HCT116 (cell line): ENCODE measurements at regions not wholly inside any gene's neighbourhood (a gene's known extent, or its start where the extent isn't known, plus 50 kb on each side); places are given as distances from the start of the nearest gene placed in this dataset.

ENCODE experiments used
- ATAC-seq: fragments of 200-7000 bp; cut with Tn5 transposase; 2 replicates; pipeline ENCODE4 v1.9.1; 2020; ENCODE audit warnings: mild to moderate bottlenecking, moderate library complexity
- BruUV-seq: library from RNA; stranded (reverse); fragments of 400-500 nt; replicated peaks from 2 replicates; lab custom pipeline; 2021; lab: Mats Ljungman, UMichigan
- CTCF ChIA-PET: fragments of 300-600 bp; sonication (Branson Sonifier 250); formaldehyde crosslinking; loops from one replicate; lab custom pipeline; 2021; ENCODE audit warnings: antibody characterized with exemption; lab: Charles Lee
- POLR2A ChIA-PET: fragments of 300-600, 350-600 bp; sonication (Branson Sonifier 250); formaldehyde crosslinking; loops from one replicate; lab custom pipeline; 2021; ENCODE audit warnings: antibody characterized with exemption; lab: Charles Lee
- RAD21 ChIA-PET, 2 experiments: fragments of 300-600 bp; sonication (Branson Sonifier 250); formaldehyde crosslinking; loops; one replicate each; lab custom pipeline; 2023; ENCODE audit warnings: low total read pairs in 2 of 2; ENCODE audit not compliant: uncharacterized antibody in 2 of 2, unreplicated experiment in 2 of 2, low non-redundant PET in 1 of 2; lab: Charles Lee
- DNase-seq: peaks from one replicate; pipeline ENCODE4 v3.0.0-alpha.2; 2010; ENCODE audit warnings: low read depth, low spot score
- H2AFZ ChIP-seq: fragments of 200-600 bp; shearing (Covaris generic), sonication (generic); 2 replicates; pipeline ENCODE4 v1.6.1; 2017; ENCODE audit warnings: low read depth, mixed run types, mixed read lengths, antibody characterized with exemption, low read length; ENCODE audit not compliant: poor library complexity, severe bottlenecking
- H3K27ac ChIP-seq: 2 replicates; pipeline ENCODE4 v1.5.1; 2012; ENCODE audit warnings: low read depth, low read length
- H3K27me3 ChIP-seq: fragments of 200-600 bp; sonication (generic); 2 replicates; pipeline ENCODE4 v1.6.1; 2016; ENCODE audit warnings: mixed run types, low read length, mixed read lengths; ENCODE audit not compliant: insufficient read depth
- H3K36me3 ChIP-seq, 2 experiments: fragments of 200-500 bp in 1 of 2; fragments of 200-600 bp in 1 of 2; sonication (Bioruptor generic) in 1 of 2; sonication (generic) in 1 of 2; 2 replicates each; pipeline versions ENCODE4 v1.5.1 to v1.6.1; 2014 to 2016; ENCODE audit warnings: low read length in 2 of 2, inconsistent platforms in 1 of 2, mixed read lengths in 1 of 2, mixed run types in 1 of 2; ENCODE audit not compliant: insufficient read depth in 2 of 2, control insufficient read depth in 1 of 2
- H3K4me1 ChIP-seq, 2 experiments: fragments of 200-600 bp in 1 of 2; sonication (generic) in 1 of 2; 2 replicates each; pipeline versions ENCODE4 v1.5.1 to v1.6.1; 2012 to 2017; ENCODE audit warnings: low read length in 2 of 2, inconsistent platforms in 1 of 2, mild to moderate bottlenecking in 1 of 2, mixed read lengths in 1 of 2, mixed run types in 1 of 2, moderate library complexity in 1 of 2; ENCODE audit not compliant: insufficient read depth in 2 of 2, control insufficient read depth in 1 of 2
- H3K4me2 ChIP-seq: fragments of 200-600 bp; sonication (generic); 2 replicates; pipeline ENCODE4 v1.6.1; 2017; ENCODE audit warnings: mixed run types, low read length, mixed read lengths
- H3K4me3 ChIP-seq, 2 experiments: fragments of 200-600 bp in 1 of 2; sonication (generic) in 1 of 2; replicated peaks in 1 of 2; 2 replicates each; pipeline ENCODE4 v1.5.1; 2011 to 2016; ENCODE audit warnings: low read length in 2 of 2, control low read depth in 1 of 2, low read depth in 1 of 2, mild to moderate bottlenecking in 1 of 2, mixed read lengths in 1 of 2, mixed run types in 1 of 2
- H3K79me2 ChIP-seq: fragments of 200-600 bp; sonication (generic); 2 replicates; pipeline ENCODE4 v1.6.1; 2017; ENCODE audit warnings: mild to moderate bottlenecking, mixed run types, low read length, moderate library complexity, mixed read lengths; ENCODE audit not compliant: insufficient read depth
- H3K9ac ChIP-seq: fragments of 200-600 bp; sonication (generic); 2 replicates; pipeline ENCODE4 v1.6.1; 2016; ENCODE audit warnings: low read length, mixed read lengths
- H3K9me2 ChIP-seq: fragments of 200-600 bp; sonication (generic), shearing (Covaris generic); 2 replicates; pipeline ENCODE4 v1.6.1; 2017; ENCODE audit warnings: mixed run types, mild to moderate bottlenecking, moderate library complexity; ENCODE audit not compliant: insufficient read depth
- H3K9me3 ChIP-seq, 2 experiments: fragments of 200-500 bp in 1 of 2; fragments of 200-600 bp in 1 of 2; sonication (Bioruptor generic) in 1 of 2; sonication (generic) in 1 of 2; 2 replicates each; pipeline ENCODE4 v1.6.1; 2014 to 2017; ENCODE audit warnings: low read length in 2 of 2, mixed read lengths in 2 of 2, inconsistent platforms in 1 of 2, low read depth in 1 of 2, mild to moderate bottlenecking in 1 of 2, mixed run types in 1 of 2, moderate library complexity in 1 of 2; ENCODE audit not compliant: control insufficient read depth in 1 of 2, insufficient read depth in 1 of 2
- H4K20me1 ChIP-seq: fragments of 200-600 bp; sonication (generic), shearing (Covaris generic); 2 replicates; pipeline ENCODE4 v1.6.1; 2017; ENCODE audit warnings: mixed run types, mild to moderate bottlenecking, moderate library complexity; ENCODE audit not compliant: insufficient read depth
- CBX3 ChIP-seq: IDR thresholded peaks from 2 replicates; pipeline ENCODE4 v1.6.1; 2012; ENCODE audit warnings: low read depth
- ELF1 ChIP-seq: IDR thresholded peaks from 2 replicates; pipeline ENCODE4 v1.6.1; 2012; ENCODE audit warnings: low read depth, borderline replicate concordance
- EZH2 ChIP-seq: fragments of 200-600 bp; sonication (generic); IDR thresholded peaks from 2 replicates; pipeline ENCODE4 v1.6.1; 2017; ENCODE audit warnings: antibody characterized with exemption, mixed run types
- FOSL1 ChIP-seq: IDR thresholded peaks from 2 replicates; pipeline ENCODE4 v1.6.1; 2012; ENCODE audit warnings: low read depth
- JUND ChIP-seq: IDR thresholded peaks from 2 replicates; pipeline ENCODE4 v1.6.1; 2012
- POLR2AphosphoS5 ChIP-seq: IDR thresholded peaks from 2 replicates; pipeline ENCODE4 v1.6.1; 2011; ENCODE audit warnings: mild to moderate bottlenecking, low read depth, low read length, moderate library complexity
- RAD21 ChIP-seq: IDR thresholded peaks from 2 replicates; pipeline ENCODE4 v1.6.1; 2012; ENCODE audit warnings: low read depth, mild to moderate bottlenecking
- SIN3A ChIP-seq: IDR thresholded peaks from 2 replicates; pipeline ENCODE4 v1.6.1; 2012; ENCODE audit warnings: low read depth
- SRF ChIP-seq: IDR thresholded peaks from 2 replicates; pipeline ENCODE4 v1.6.1; 2012; ENCODE audit warnings: low read depth
- TCF7L2 ChIP-seq: IDR thresholded peaks from 2 replicates; pipeline ENCODE4 v1.7.0; 2011; ENCODE audit warnings: borderline replicate concordance, inconsistent platforms; ENCODE audit not compliant: insufficient read depth, insufficient read length; ENCODE audit errors: extremely low read depth
- YY1 ChIP-seq: IDR thresholded peaks from 2 replicates; pipeline ENCODE4 v1.6.1; 2011; ENCODE audit warnings: low read length, low read depth, moderate library complexity, mild to moderate bottlenecking; ENCODE audit not compliant: insufficient replicate concordance; ENCODE audit errors: extremely low read depth
- ZFX ChIP-seq: fragments of 450-650 bp; IDR thresholded peaks from 2 replicates; pipeline ENCODE4 v1.6.1; 2017
- intact Hi-C: fragments of 100-400 bp; cut with micrococcal nuclease; formaldehyde crosslinking; loops from 2 replicates; pipeline ENCODE4 v1.10.0; 2022
- TF ChIP-seq, protein P1 (sequence below): IDR thresholded peaks from 2 replicates; pipeline ENCODE4 v1.6.1; 2012; ENCODE audit warnings: low read depth
- TF ChIP-seq, protein P2 (sequence below), 3 experiments: fragments of 200-600 bp in 1 of 3; sonication (generic) in 1 of 3; IDR thresholded peaks in 2 of 3; conservative IDR thresholded peaks in 1 of 3; 2 replicates each; pipeline ENCODE4 v1.5.1; 2012 to 2017; ENCODE audit warnings: low read depth in 2 of 3, low read length in 2 of 3, antibody characterized with exemption in 1 of 3, borderline replicate concordance in 1 of 3, control low read depth in 1 of 3, mild to moderate bottlenecking in 1 of 3, mixed read lengths in 1 of 3, mixed run types in 1 of 3, moderate library complexity in 1 of 3; ENCODE audit not compliant: insufficient read depth in 1 of 3
- TF ChIP-seq, protein P3 (sequence below): IDR thresholded peaks from 2 replicates; pipeline ENCODE4 v1.6.1; 2012
- TF ChIP-seq, protein P4 (sequence below): IDR thresholded peaks from 2 replicates; pipeline ENCODE4 v1.6.1; 2012
- TF ChIP-seq, protein P5 (sequence below): IDR thresholded peaks from 2 replicates; pipeline ENCODE4 v1.6.1; 2011; ENCODE audit warnings: mild to moderate bottlenecking, low read length, moderate library complexity; ENCODE audit not compliant: insufficient replicate concordance; ENCODE audit errors: extremely low read depth

DNA sequence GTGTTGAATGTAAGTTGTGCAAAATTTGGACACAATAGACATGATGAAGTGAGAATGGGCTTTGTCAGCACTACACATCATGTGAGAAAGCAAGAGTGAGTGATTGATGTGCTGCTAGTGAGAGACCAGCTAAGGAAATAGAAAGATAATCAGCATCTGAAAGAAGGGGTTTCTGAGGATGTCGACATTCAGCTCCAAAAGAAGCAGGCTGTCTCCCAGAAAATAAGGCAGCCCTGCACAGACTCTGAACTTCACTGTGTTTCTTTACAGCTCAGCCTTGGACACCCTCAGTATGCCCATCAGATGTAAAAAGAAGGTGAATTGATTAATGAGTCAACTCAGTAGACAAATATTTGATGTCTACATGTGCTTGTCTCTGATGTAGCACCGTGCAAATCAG, 80.8 kb upstream of the ADCY2 start (continued):
- TF ChIP-seq, protein P1, sequence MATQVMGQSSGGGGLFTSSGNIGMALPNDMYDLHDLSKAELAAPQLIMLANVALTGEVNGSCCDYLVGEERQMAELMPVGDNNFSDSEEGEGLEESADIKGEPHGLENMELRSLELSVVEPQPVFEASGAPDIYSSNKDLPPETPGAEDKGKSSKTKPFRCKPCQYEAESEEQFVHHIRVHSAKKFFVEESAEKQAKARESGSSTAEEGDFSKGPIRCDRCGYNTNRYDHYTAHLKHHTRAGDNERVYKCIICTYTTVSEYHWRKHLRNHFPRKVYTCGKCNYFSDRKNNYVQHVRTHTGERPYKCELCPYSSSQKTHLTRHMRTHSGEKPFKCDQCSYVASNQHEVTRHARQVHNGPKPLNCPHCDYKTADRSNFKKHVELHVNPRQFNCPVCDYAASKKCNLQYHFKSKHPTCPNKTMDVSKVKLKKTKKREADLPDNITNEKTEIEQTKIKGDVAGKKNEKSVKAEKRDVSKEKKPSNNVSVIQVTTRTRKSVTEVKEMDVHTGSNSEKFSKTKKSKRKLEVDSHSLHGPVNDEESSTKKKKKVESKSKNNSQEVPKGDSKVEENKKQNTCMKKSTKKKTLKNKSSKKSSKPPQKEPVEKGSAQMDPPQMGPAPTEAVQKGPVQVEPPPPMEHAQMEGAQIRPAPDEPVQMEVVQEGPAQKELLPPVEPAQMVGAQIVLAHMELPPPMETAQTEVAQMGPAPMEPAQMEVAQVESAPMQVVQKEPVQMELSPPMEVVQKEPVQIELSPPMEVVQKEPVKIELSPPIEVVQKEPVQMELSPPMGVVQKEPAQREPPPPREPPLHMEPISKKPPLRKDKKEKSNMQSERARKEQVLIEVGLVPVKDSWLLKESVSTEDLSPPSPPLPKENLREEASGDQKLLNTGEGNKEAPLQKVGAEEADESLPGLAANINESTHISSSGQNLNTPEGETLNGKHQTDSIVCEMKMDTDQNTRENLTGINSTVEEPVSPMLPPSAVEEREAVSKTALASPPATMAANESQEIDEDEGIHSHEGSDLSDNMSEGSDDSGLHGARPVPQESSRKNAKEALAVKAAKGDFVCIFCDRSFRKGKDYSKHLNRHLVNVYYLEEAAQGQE: no peak
- TF ChIP-seq EZH2: no peak

DNA sequence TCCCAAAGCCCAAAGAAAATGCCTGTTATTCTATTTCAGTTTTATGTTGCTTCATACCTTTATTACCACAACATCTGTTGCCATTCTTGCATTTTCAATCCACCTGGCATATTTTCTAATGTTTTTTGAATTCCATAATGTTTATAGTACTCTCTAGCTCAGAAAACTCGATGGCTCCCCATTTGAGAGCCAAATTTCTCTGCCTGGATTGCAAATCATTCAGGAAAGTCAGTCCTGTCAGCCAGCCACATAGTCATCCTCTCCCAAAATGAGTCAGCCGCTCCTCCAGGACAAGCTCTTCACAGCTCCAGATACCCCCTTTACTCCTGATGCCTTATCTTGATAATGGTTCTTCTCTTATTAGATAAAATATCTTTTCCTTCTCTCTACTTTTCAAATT, 78.2 kb upstream of the ADCY2 start:
- no peaks in the 10 kb centered on the region for H3K27me3 ChIP-seq
- H3K9me3 ChIP-seq: peaks cover 4 to 22% of the 10 kb centered on the region in 2 experiments; a peak in 2 of 4 replicates
- ChIA-PET POLR2A (no interaction called here), CTCF (no interaction called here), RAD21 (no interaction called here)
- no peak overlapping the region for H3K27ac ChIP-seq
- no peak overlapping the region for H3K4me3 ChIP-seq
- DNase-seq (no peak), ATAC-seq (no peak)
- H3K4me1 ChIP-seq: no peaks in the 10 kb centered on the region
- H3K4me2 ChIP-seq: no peak overlapping the region
- H4K20me1 ChIP-seq: no peaks in the 10 kb centered on the region
- no peaks in the 10 kb centered on the region for H3K36me3 ChIP-seq
- no peak overlapping the region for H3K9ac ChIP-seq
- H3K79me2 ChIP-seq: no peaks in the 10 kb centered on the region
- no peak overlapping the region for H2AFZ ChIP-seq
- H3K9me2 ChIP-seq: no peaks in the 10 kb centered on the region
- intact Hi-C loops: no loop called here
- no TSS peak for BruUV-seq
- TF ChIP-seq EZH2 (no peak), ELF1 (no peak), CBX3 (no peak), SRF (no peak), ZFX (no peak), YY1 (no peak), RAD21 (no peak), FOSL1 (no peak), SIN3A (no peak), POLR2AphosphoS5 (no peak), JUND (no peak), TCF7L2 (no peak)
- TF ChIP-seq, protein P2, sequence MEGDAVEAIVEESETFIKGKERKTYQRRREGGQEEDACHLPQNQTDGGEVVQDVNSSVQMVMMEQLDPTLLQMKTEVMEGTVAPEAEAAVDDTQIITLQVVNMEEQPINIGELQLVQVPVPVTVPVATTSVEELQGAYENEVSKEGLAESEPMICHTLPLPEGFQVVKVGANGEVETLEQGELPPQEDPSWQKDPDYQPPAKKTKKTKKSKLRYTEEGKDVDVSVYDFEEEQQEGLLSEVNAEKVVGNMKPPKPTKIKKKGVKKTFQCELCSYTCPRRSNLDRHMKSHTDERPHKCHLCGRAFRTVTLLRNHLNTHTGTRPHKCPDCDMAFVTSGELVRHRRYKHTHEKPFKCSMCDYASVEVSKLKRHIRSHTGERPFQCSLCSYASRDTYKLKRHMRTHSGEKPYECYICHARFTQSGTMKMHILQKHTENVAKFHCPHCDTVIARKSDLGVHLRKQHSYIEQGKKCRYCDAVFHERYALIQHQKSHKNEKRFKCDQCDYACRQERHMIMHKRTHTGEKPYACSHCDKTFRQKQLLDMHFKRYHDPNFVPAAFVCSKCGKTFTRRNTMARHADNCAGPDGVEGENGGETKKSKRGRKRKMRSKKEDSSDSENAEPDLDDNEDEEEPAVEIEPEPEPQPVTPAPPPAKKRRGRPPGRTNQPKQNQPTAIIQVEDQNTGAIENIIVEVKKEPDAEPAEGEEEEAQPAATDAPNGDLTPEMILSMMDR (IDR thresholded peaks at IDR 0.05 in 2 of 3, conservative IDR thresholded peaks at IDR 0.05 in 1 of 3; ENCODE audit: borderline replicate concordance in 1 of 3, insufficient read depth in 1 of 3, low read depth in 2 of 3, low read length in 2 of 3): no peak
- TF ChIP-seq, protein P3, sequence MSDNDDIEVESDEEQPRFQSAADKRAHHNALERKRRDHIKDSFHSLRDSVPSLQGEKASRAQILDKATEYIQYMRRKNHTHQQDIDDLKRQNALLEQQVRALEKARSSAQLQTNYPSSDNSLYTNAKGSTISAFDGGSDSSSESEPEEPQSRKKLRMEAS: no peak
- TF ChIP-seq, protein P4, sequence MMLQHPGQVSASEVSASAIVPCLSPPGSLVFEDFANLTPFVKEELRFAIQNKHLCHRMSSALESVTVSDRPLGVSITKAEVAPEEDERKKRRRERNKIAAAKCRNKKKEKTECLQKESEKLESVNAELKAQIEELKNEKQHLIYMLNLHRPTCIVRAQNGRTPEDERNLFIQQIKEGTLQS: no peak
- TF ChIP-seq, protein P5, sequence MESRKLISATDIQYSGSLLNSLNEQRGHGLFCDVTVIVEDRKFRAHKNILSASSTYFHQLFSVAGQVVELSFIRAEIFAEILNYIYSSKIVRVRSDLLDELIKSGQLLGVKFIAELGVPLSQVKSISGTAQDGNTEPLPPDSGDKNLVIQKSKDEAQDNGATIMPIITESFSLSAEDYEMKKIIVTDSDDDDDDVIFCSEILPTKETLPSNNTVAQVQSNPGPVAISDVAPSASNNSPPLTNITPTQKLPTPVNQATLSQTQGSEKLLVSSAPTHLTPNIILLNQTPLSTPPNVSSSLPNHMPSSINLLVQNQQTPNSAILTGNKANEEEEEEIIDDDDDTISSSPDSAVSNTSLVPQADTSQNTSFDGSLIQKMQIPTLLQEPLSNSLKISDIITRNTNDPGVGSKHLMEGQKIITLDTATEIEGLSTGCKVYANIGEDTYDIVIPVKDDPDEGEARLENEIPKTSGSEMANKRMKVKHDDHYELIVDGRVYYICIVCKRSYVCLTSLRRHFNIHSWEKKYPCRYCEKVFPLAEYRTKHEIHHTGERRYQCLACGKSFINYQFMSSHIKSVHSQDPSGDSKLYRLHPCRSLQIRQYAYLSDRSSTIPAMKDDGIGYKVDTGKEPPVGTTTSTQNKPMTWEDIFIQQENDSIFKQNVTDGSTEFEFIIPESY: no peak
